Endothelial cell of umbilical vein (primary cell): ENCODE measurements at regions not wholly inside any gene's neighbourhood (a gene's known extent, or its start where the extent isn't known, plus 50 kb on each side); places are given as distances from the start of the nearest gene placed in this dataset.

Source experiments
- BruUV-seq: library from RNA; stranded (reverse); fragments of 400-500 nt; replicated peaks from 2 replicates; lab custom pipeline; 2021; lab: Mats Ljungman, UMichigan
- CTCF ChIA-PET: fragments of 300-600, 350-600 bp; sonication (Branson Sonifier 250); formaldehyde crosslinking; loops from one replicate; lab custom pipeline; 2021; ENCODE audit warnings: antibody characterized with exemption, inconsistent platforms; lab: Charles Lee
- POLR2A ChIA-PET: fragments of 300-600, 350-600 bp; sonication (Branson Sonifier 250); formaldehyde crosslinking; loops from one replicate; lab custom pipeline; 2021; ENCODE audit warnings: antibody characterized with exemption, inconsistent platforms; lab: Charles Lee
- DNase-seq: peaks from one replicate; pipeline ENCODE4 v3.0.0-alpha.2; 2011; ENCODE audit warnings: low read depth, low spot score
- FAIRE-seq: peaks from 2 replicates; lab custom pipeline; 2011; peaks lifted over from hg19 to GRCh38; lab: Jason Lieb, UNC
- H2AFZ ChIP-seq: 2 replicates; pipeline ENCODE4 v1.6.0; 2012; ENCODE audit warnings: low read depth, low read length, control low read depth, inconsistent platforms
- H3K27ac ChIP-seq: 2 replicates; pipeline ENCODE4 v1.5.1; 2011; ENCODE audit warnings: low read depth, mild to moderate bottlenecking, control low read depth, low read length, moderate library complexity; ENCODE audit not compliant: insufficient read depth
- H3K27me3 ChIP-seq, 2 experiments: 2 replicates each; pipeline versions ENCODE4 v1.6.0 to v1.6.1; 2011; ENCODE audit warnings: low read length in 2 of 2, mixed read lengths in 1 of 2; ENCODE audit not compliant: control insufficient read depth in 2 of 2, insufficient read depth in 2 of 2
- H3K36me3 ChIP-seq, 2 experiments: 2 replicates in 1 of 2; 3 replicates in 1 of 2; pipeline ENCODE4 v1.5.1; 2011; ENCODE audit warnings: low read length in 2 of 2, mild to moderate bottlenecking in 1 of 2, moderate library complexity in 1 of 2; ENCODE audit not compliant: control insufficient read depth in 2 of 2, insufficient read depth in 2 of 2; ENCODE audit errors: extremely low read depth in 1 of 2
- H3K4me1 ChIP-seq: 3 replicates; pipeline ENCODE4 v1.5.1; 2011; ENCODE audit warnings: mild to moderate bottlenecking, low read length; ENCODE audit not compliant: control insufficient read depth, insufficient read depth; ENCODE audit errors: extremely low read depth
- H3K4me2 ChIP-seq: 2 replicates; pipeline ENCODE4 v1.6.1; 2011; ENCODE audit warnings: low read length, control low read depth, mixed read lengths; ENCODE audit not compliant: insufficient read depth
- H3K4me3 ChIP-seq, 3 experiments: fragments of 200-600 bp in 1 of 3; sonication (generic), shearing (Covaris generic) in 1 of 3; replicated peaks in 1 of 3; 2 replicates each; pipeline ENCODE4 v1.5.1; 2011 to 2016; ENCODE audit warnings: control low read depth in 3 of 3, low read length in 3 of 3, mild to moderate bottlenecking in 2 of 3, inconsistent platforms in 1 of 3, low read depth in 1 of 3, moderate library complexity in 1 of 3; ENCODE audit not compliant: insufficient read depth in 1 of 3
- H3K79me2 ChIP-seq: 2 replicates; pipeline ENCODE4 v1.6.0; 2012; ENCODE audit warnings: low read length, inconsistent platforms; ENCODE audit not compliant: control insufficient read depth, insufficient read depth
- H3K9ac ChIP-seq: replicated peaks from 2 replicates; pipeline ENCODE3; 2011; ENCODE audit warnings: low read length, control low read depth; ENCODE audit not compliant: insufficient read depth; ENCODE audit errors: extremely low read depth
- H3K9me1 ChIP-seq: replicated peaks from 3 replicates; pipeline ENCODE4 v1.6.0; 2011; ENCODE audit warnings: mild to moderate bottlenecking, low read length; ENCODE audit not compliant: control insufficient read depth, insufficient read depth; ENCODE audit errors: extremely low read depth
- H3K9me3 ChIP-seq: replicated peaks from 2 replicates; pipeline ENCODE4 v1.5.1; 2012; ENCODE audit warnings: low read length, inconsistent platforms; ENCODE audit not compliant: control insufficient read depth, insufficient read depth
- H4K20me1 ChIP-seq: replicated peaks from 2 replicates; pipeline ENCODE3; 2011; ENCODE audit warnings: mild to moderate bottlenecking, low read length; ENCODE audit not compliant: control insufficient read depth, insufficient read depth; ENCODE audit errors: extremely low read depth
- EZH2 ChIP-seq: IDR thresholded peaks from 2 replicates; pipeline ENCODE4 v1.6.1; 2012; ENCODE audit warnings: borderline replicate concordance, low read depth, mild to moderate bottlenecking, moderate library complexity, low read length, inconsistent platforms; ENCODE audit not compliant: severe bottlenecking
- FOS ChIP-seq: IDR thresholded peaks from 2 replicates; pipeline ENCODE4 v1.6.1; 2011; ENCODE audit warnings: mild to moderate bottlenecking, low read length, moderate library complexity, borderline replicate concordance; ENCODE audit not compliant: insufficient read depth
- GATA2 ChIP-seq: IDR thresholded peaks from 2 replicates; pipeline ENCODE4 v1.7.0; 2011; ENCODE audit warnings: low read depth, mild to moderate bottlenecking, moderate library complexity, mixed read lengths, low read length; ENCODE audit not compliant: insufficient read length, insufficient read depth
- JUN ChIP-seq: IDR thresholded peaks from 2 replicates; pipeline ENCODE4 v1.6.1; 2011; ENCODE audit warnings: borderline replicate concordance, low read depth; ENCODE audit not compliant: insufficient read length, insufficient read depth
- MAX ChIP-seq: IDR thresholded peaks from 2 replicates; pipeline ENCODE4 v1.6.1; 2011; ENCODE audit not compliant: insufficient read depth, insufficient read length
- MYC ChIP-seq: IDR thresholded peaks from one replicate; pipeline ENCODE4 v1.6.1; 2011; ENCODE audit warnings: mild to moderate bottlenecking, low read depth, low read length
- POLR2A ChIP-seq: IDR thresholded peaks from 2 replicates; pipeline ENCODE4 v1.6.1; 2012; ENCODE audit warnings: low read depth, mild to moderate bottlenecking, control low read depth, low read length
- POLR2AphosphoS5 ChIP-seq: IDR thresholded peaks from 2 replicates; pipeline ENCODE4 v1.6.1; 2012; ENCODE audit warnings: low read depth, mild to moderate bottlenecking, control low read depth, low read length, moderate library complexity; ENCODE audit not compliant: insufficient read depth
- dilution Hi-C: fragments of 300-500 bp; cut with MboI; formaldehyde crosslinking; loops from one replicate; pipeline ENCODE4 v1.15.0; 2019; ENCODE audit warnings: low sequenced_read_pairs; ENCODE audit not compliant: extremely low pct_ligation_motif_present
- intact Hi-C: fragments of 100-400 bp; cut with micrococcal nuclease; formaldehyde crosslinking; loops from one replicate; pipeline ENCODE4 v1.10.0; 2022
- TF ChIP-seq, protein P1 (sequence below), 2 donors: IDR thresholded peaks; 1 replicate in 1 of 2; 2 replicates in 1 of 2; pipeline ENCODE4 v1.5.1; 2011; ENCODE audit warnings: low read length in 2 of 2, mild to moderate bottlenecking in 2 of 2, moderate library complexity in 2 of 2, control low read depth in 1 of 2, inconsistent platforms in 1 of 2, low read depth in 1 of 2; ENCODE audit not compliant: insufficient read depth in 1 of 2; ENCODE audit errors: extremely low read depth in 1 of 2

- intact Hi-C loops: no loop called here
- no peak for FAIRE-seq
- Histone ChIP-seq H3K27me3 (no peaks in the 10 kb centered on the region), H3K27ac (peak overlapping the region; percentile 24), H3K9me1 (no peaks in the 10 kb centered on the region), H3K4me2 (no peak overlapping the region), H3K4me1 (peaks cover 7% of the 10 kb centered on the region), H3K36me3 (no peaks in the 10 kb centered on the region), H3K79me2 (no peaks in the 10 kb centered on the region), H3K9ac (no peak overlapping the region), H2AFZ (no peak overlapping the region), H4K20me1 (no peaks in the 10 kb centered on the region), H3K9me3 (no peaks in the 10 kb centered on the region), H3K4me3 (no peak overlapping the region)
- no TSS peak for BruUV-seq
- CTCF ChIA-PET: no interaction called here
- TF ChIP-seq MAX (no peak), POLR2AphosphoS5 (no peak), GATA2 (no peak), POLR2A (no peak), JUN (no peak), EZH2 (no peak), FOS (no peak), MYC (no peak)
- TF ChIP-seq, protein P1, sequence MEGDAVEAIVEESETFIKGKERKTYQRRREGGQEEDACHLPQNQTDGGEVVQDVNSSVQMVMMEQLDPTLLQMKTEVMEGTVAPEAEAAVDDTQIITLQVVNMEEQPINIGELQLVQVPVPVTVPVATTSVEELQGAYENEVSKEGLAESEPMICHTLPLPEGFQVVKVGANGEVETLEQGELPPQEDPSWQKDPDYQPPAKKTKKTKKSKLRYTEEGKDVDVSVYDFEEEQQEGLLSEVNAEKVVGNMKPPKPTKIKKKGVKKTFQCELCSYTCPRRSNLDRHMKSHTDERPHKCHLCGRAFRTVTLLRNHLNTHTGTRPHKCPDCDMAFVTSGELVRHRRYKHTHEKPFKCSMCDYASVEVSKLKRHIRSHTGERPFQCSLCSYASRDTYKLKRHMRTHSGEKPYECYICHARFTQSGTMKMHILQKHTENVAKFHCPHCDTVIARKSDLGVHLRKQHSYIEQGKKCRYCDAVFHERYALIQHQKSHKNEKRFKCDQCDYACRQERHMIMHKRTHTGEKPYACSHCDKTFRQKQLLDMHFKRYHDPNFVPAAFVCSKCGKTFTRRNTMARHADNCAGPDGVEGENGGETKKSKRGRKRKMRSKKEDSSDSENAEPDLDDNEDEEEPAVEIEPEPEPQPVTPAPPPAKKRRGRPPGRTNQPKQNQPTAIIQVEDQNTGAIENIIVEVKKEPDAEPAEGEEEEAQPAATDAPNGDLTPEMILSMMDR (IDR thresholded peaks at IDR 0.05; ENCODE audit: extremely low read depth in 1 of 2, insufficient read depth in 1 of 2, low read depth in 1 of 2, low read length in 2 of 2): no peak
- no peak for DNase-seq
- POLR2A ChIA-PET: no interaction called here
- dilution Hi-C loops: no loop called here
Observed at GRCh38 chr1:29563092-29563491, 326.8 kb downstream of the PTPRU start.
